PC-3 (cell line): ENCODE measurements at regions not wholly inside any gene's neighbourhood (a gene's known extent, or its start where the extent isn't known, plus 50 kb on each side); places are given as distances from the start of the nearest gene placed in this dataset.

Source experiments
- ATAC-seq: fragments of 200-7000 bp; cut with Tn5 transposase; 2 replicates; pipeline ENCODE4 v1.9.1; 2020; ENCODE audit warnings: mild to moderate bottlenecking, moderate library complexity
- BruUV-seq: library from RNA; stranded (reverse); fragments of 400-500 nt; replicated peaks from 2 replicates; lab custom pipeline; 2021; lab: Mats Ljungman, UMichigan
- CTCF ChIA-PET: fragments of 300-600 bp; sonication (Branson Sonifier 250); formaldehyde crosslinking; loops from one replicate; lab custom pipeline; 2022; ENCODE audit warnings: antibody characterized with exemption; lab: Charles Lee
- POLR2A ChIA-PET: fragments of 300-600 bp; sonication (Branson Sonifier 250); formaldehyde crosslinking; loops from one replicate; lab custom pipeline; 2022; ENCODE audit warnings: antibody characterized with exemption; ENCODE audit not compliant: unreplicated experiment; lab: Charles Lee
- DNase-seq: peaks from one replicate; pipeline ENCODE4 v3.0.0-alpha.2; 2015
- H2AFZ ChIP-seq: fragments of 300-600 bp; sonication (generic); 2 replicates; pipeline ENCODE4 v1.6.0; 2016; ENCODE audit warnings: antibody characterized with exemption, low read length
- H3F3A ChIP-seq: fragments of 300-600 bp; sonication (generic); one replicate; pipeline ENCODE4 v1.6.0; 2017; ENCODE audit warnings: antibody characterized with exemption, low read length, control low read depth, mild to moderate bottlenecking; ENCODE audit not compliant: unreplicated experiment
- H3K27ac ChIP-seq: fragments of 300-600 bp; sonication (generic); 2 replicates; pipeline ENCODE4 v1.5.1; 2016; ENCODE audit warnings: mild to moderate bottlenecking, low read length
- H3K27me3 ChIP-seq: fragments of 300-600 bp; sonication (generic); 2 replicates; pipeline ENCODE4 v1.6.1; 2016; ENCODE audit warnings: low read length, mixed read lengths
- H3K36me3 ChIP-seq: fragments of 300-600 bp; sonication (generic); 2 replicates; pipeline ENCODE4 v1.6.1; 2016; ENCODE audit warnings: low read depth, mixed run types, low read length, mixed read lengths
- H3K4me1 ChIP-seq: fragments of 300-600 bp; sonication (generic); 2 replicates; pipeline ENCODE4 v1.5.1; 2016; ENCODE audit warnings: low read length; ENCODE audit not compliant: insufficient read depth
- H3K4me2 ChIP-seq: fragments of 300-600 bp; sonication (generic); 2 replicates; pipeline ENCODE4 v1.6.0; 2016; ENCODE audit warnings: low read length
- H3K4me3 ChIP-seq: fragments of 300-600 bp; sonication (generic); 2 replicates; pipeline ENCODE4 v1.5.1; 2016; ENCODE audit warnings: mild to moderate bottlenecking, low read length, mixed read lengths
- H3K79me2 ChIP-seq: fragments of 300-600 bp; sonication (generic); 2 replicates; pipeline ENCODE4 v1.6.1; 2017; ENCODE audit warnings: low read length, mixed read lengths
- H3K9ac ChIP-seq: fragments of 300-600 bp; sonication (generic); 2 replicates; pipeline ENCODE4 v1.6.0; 2016; ENCODE audit warnings: mild to moderate bottlenecking, low read length
- H3K9me2 ChIP-seq: fragments of 300-600 bp; sonication (generic); replicated peaks from 2 replicates; pipeline ENCODE4 v1.6.1; 2016; ENCODE audit warnings: mixed run types, low read length, mixed read lengths
- H3K9me3 ChIP-seq: fragments of 300-600 bp; sonication (generic); 2 replicates; pipeline ENCODE4 v1.6.1; 2016; ENCODE audit warnings: low read length, mixed read lengths
- H4K20me1 ChIP-seq: fragments of 300-600 bp; sonication (generic); 2 replicates; pipeline ENCODE4 v1.6.1; 2016; ENCODE audit warnings: low read length, mixed read lengths
- CTCF ChIP-seq: fragments of 300-600 bp; sonication (generic); conservative IDR thresholded peaks from 2 replicates; pipeline ENCODE4 v1.5.1; 2017; ENCODE audit warnings: antibody characterized with exemption, low read depth, mild to moderate bottlenecking, low read length
- EZH2 ChIP-seq: fragments of 300-600 bp; sonication (generic); IDR thresholded peaks from one replicate; pipeline ENCODE4 v1.6.1; 2017; ENCODE audit warnings: antibody characterized with exemption, mild to moderate bottlenecking, low read length; ENCODE audit not compliant: unreplicated experiment
- EZH2phosphoT487 ChIP-seq: fragments of 300-600 bp; sonication (generic); IDR thresholded peaks from 2 replicates; pipeline ENCODE4 v1.6.1; 2018; ENCODE audit warnings: mild to moderate bottlenecking, antibody characterized with exemption, low read length, borderline replicate concordance
- intact Hi-C: fragments of 100-400 bp; cut with micrococcal nuclease; formaldehyde crosslinking; loops from 2 replicates; pipeline ENCODE4 v1.9.0; 2023

GRCh38 chr1:59143811-59144210, 153.1 kb upstream of the FGGY start:
- H3K9me3 ChIP-seq: no peaks in the 10 kb centered on the region
- intact Hi-C loops: loop anchor here (2.0 to 10.0 kb wide), 8 partner anchors 72 to 551 kb away; partner anchors contain the start of genes FGGY and JUN
- ATAC-seq (no peak), DNase-seq (peak; percentile 36)
- peak overlapping the region; percentile 87 for H3K27ac ChIP-seq
- H3K4me2 ChIP-seq: peak overlapping the region; percentile 70
- TF ChIP-seq EZH2 (no peak), EZH2phosphoT487 (no peak), CTCF (no peak)
- H2AFZ ChIP-seq: 0 out of 2 replicates have a peak overlapping the region, but pooled peaks have one; percentile 4
- H3K9ac ChIP-seq: peak overlapping the region; percentile 15; the same call in 1 of the 2 replicates
- peaks cover 74% of the 10 kb centered on the region for H3K4me1 ChIP-seq
- peaks cover 5% of the 10 kb centered on the region for H3F3A ChIP-seq
- H3K9me2 ChIP-seq: no peaks in the 10 kb centered on the region
- peaks cover 4% of the 10 kb centered on the region; the same call in 1 of the 2 replicates for H3K79me2 ChIP-seq
- no peak overlapping the region for H3K4me3 ChIP-seq
- POLR2A ChIA-PET: no interaction called here
- H4K20me1 ChIP-seq: no peaks in the 10 kb centered on the region
- CTCF ChIA-PET: no interaction called here
- no TSS peak for BruUV-seq
- no peaks in the 10 kb centered on the region for H3K27me3 ChIP-seq
- H3K36me3 ChIP-seq: no peaks in the 10 kb centered on the region

- Histone ChIP-seq H3K9ac (no peak overlapping the region), H3F3A (peaks cover 5% of the 10 kb centered on the region), H3K4me3 (no peak overlapping the region), H3K36me3 (no peaks in the 10 kb centered on the region), H3K4me1 (peaks cover 65% of the 10 kb centered on the region), H3K79me2 (peaks cover 4% of the 10 kb centered on the region; the same call in 1 of the 2 replicates), H3K4me2 (no peak overlapping the region), H4K20me1 (no peaks in the 10 kb centered on the region), H3K9me2 (no peaks in the 10 kb centered on the region), H3K27me3 (no peaks in the 10 kb centered on the region), H2AFZ (no peak overlapping the region), H3K27ac (no peak overlapping the region), H3K9me3 (no peaks in the 10 kb centered on the region)
- no peak for DNase-seq
- ATAC-seq: no peak
- BruUV-seq: no TSS peak
- ChIA-PET CTCF (interaction anchor here (0.6 kb wide), 1 partner anchor 615 kb away, joined by 5 read pairs; no protein-coding TSS in a partner anchor), POLR2A (interaction anchor here (0.6 kb wide), 1 partner anchor 366 kb away, joined by 7 read pairs; no protein-coding TSS in a partner anchor)
- intact Hi-C loops: loop anchor here (5.0 to 10.0 kb wide), 7 partner anchors 73 to 550 kb away; partner anchors contain the start of gene FGGY
- TF ChIP-seq EZH2 (no peak), CTCF (no peak), EZH2phosphoT487 (no peak)
These were observed 151.9 kb upstream of the FGGY start for GRCh38 chr1:59144959-59145358.

- H3K27ac ChIP-seq: no peak overlapping the region
- BruUV-seq: TSS peak; percentile 30
- H3K27me3 ChIP-seq: no peaks in the 10 kb centered on the region
- H4K20me1 ChIP-seq: no peaks in the 10 kb centered on the region
- peaks cover 14% of the 10 kb centered on the region for H3F3A ChIP-seq
- peaks cover 4% of the 10 kb centered on the region; the same call in 1 of the 2 replicates for H3K79me2 ChIP-seq
- ChIA-PET POLR2A (no interaction called here), CTCF (no interaction called here)
- H2AFZ ChIP-seq: peak overlapping the region; percentile 91
- H3K4me1 ChIP-seq: peaks cover 62% of the 10 kb centered on the region
- peak overlapping the region; percentile 63 for H3K9ac ChIP-seq
- DNase-seq (no peak), ATAC-seq (no peak)
- intact Hi-C loops: loop anchor here (10.0 kb wide), 3 partner anchors 299 to 549 kb away; no protein-coding TSS in a partner anchor
- no peaks in the 10 kb centered on the region for H3K36me3 ChIP-seq
- H3K4me2 ChIP-seq: peak overlapping the region; percentile 92
- peak overlapping the region; percentile 68 for H3K4me3 ChIP-seq
- H3K9me2 ChIP-seq: no peaks in the 10 kb centered on the region
- TF ChIP-seq EZH2 (no peak), CTCF (no peak), EZH2phosphoT487 (no peak)
- no peaks in the 10 kb centered on the region for H3K9me3 ChIP-seq
These were observed 150.8 kb upstream of the FGGY start for GRCh38 chr1:59146056-59146455.
